ENCODE measurements at regions not wholly inside any gene's neighbourhood (a gene's known extent, or its start where the extent isn't known, plus 50 kb on each side); places are given as distances from the start of the nearest gene placed in this dataset.

GRCh38 chr11:82474876-82475275 lies 258.8 kb downstream of the FAM181B start:
- TF ChIP-seq, protein P1, sequence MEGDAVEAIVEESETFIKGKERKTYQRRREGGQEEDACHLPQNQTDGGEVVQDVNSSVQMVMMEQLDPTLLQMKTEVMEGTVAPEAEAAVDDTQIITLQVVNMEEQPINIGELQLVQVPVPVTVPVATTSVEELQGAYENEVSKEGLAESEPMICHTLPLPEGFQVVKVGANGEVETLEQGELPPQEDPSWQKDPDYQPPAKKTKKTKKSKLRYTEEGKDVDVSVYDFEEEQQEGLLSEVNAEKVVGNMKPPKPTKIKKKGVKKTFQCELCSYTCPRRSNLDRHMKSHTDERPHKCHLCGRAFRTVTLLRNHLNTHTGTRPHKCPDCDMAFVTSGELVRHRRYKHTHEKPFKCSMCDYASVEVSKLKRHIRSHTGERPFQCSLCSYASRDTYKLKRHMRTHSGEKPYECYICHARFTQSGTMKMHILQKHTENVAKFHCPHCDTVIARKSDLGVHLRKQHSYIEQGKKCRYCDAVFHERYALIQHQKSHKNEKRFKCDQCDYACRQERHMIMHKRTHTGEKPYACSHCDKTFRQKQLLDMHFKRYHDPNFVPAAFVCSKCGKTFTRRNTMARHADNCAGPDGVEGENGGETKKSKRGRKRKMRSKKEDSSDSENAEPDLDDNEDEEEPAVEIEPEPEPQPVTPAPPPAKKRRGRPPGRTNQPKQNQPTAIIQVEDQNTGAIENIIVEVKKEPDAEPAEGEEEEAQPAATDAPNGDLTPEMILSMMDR (IDR thresholded peaks at IDR 0.05; ENCODE audit: unreplicated experiment), result no peak
- CTCF ChIA-PET, result no interaction called here
- DNase-seq (ENCODE audit: unreplicated experiment), result no peak
- no TSS peak for BruUV-seq (replicated peaks)
- intact Hi-C loops (cut with micrococcal nuclease), result no loop called here
- H3K27ac Mint-ChIP-seq (ENCODE audit: low read depth, unreplicated experiment), result no peak overlapping the region
- POLR2A ChIA-PET, result no interaction called here
- no peak overlapping the region for H3K4me3 Mint-ChIP-seq (ENCODE audit: unreplicated experiment)
- H3K27me3 Mint-ChIP-seq (ENCODE audit: insufficient read depth, unreplicated experiment), result peaks cover 52% of the 10 kb centered on the region
- H3K4me1 Mint-ChIP-seq (ENCODE audit: insufficient read depth, unreplicated experiment), result no peaks in the 10 kb centered on the region
- H3K9me3 Mint-ChIP-seq (ENCODE audit: unreplicated experiment), result no peaks in the 10 kb centered on the region
- H3K36me3 Mint-ChIP-seq (ENCODE audit: insufficient read depth, unreplicated experiment), result no peaks in the 10 kb centered on the region

GRCh38 chr11:82465481-82465880 lies 268.2 kb downstream of the FAM181B start:
- Mint-ChIP-seq H3K4me1 (ENCODE audit: insufficient read depth, unreplicated experiment) (no peaks in the 10 kb centered on the region), H3K27ac (ENCODE audit: low read depth, unreplicated experiment) (no peak overlapping the region), H3K36me3 (ENCODE audit: insufficient read depth, unreplicated experiment) (no peaks in the 10 kb centered on the region), H3K27me3 (ENCODE audit: insufficient read depth, unreplicated experiment) (peaks cover 62% of the 10 kb centered on the region), H3K9me3 (ENCODE audit: unreplicated experiment) (no peaks in the 10 kb centered on the region), H3K4me3 (ENCODE audit: unreplicated experiment) (no peak overlapping the region)
- TF ChIP-seq, protein P1 (IDR thresholded peaks at IDR 0.05; ENCODE audit: unreplicated experiment), result no peak
- BruUV-seq (replicated peaks), result no TSS peak
- no peak for DNase-seq (ENCODE audit: unreplicated experiment)
- POLR2A ChIA-PET, result no interaction called here
- CTCF ChIA-PET, result no interaction called here
- intact Hi-C loops (cut with micrococcal nuclease), result no loop called here

DNA sequence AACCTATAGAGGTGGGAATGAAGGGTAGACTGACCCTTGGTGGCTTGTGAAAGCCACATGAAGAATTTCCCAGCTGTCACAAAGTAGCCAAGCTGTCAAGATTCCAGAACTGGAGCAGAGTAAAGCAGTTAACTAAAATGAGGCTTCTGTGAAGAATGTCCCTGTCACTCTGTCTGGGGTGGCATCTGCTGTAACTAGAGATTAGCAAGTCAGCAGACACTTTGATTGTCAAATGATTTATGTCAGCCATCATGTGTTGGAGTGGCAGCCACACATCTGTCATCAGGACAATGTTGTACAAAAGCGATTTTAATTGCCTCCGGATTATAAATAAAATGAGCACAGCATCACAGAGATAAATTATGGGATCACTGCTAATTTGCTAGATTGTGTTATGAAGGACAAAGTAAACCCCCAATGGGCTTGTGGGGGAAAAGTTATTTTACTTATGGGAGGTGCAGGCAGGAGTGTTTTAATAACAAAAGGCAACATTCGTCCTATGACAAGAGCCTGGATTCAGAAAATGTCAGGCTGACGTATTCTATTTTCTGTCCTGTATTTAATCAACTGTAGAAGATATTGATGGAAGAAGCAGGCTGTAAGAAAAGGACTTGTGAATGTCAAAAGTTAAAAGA lies 270.9 kb downstream of the FAM181B start:
- TF ChIP-seq, protein P1 (IDR thresholded peaks at IDR 0.05; ENCODE audit: unreplicated experiment), result no peak
- no peak for DNase-seq (ENCODE audit: unreplicated experiment)
- ChIA-PET POLR2A (no interaction called here), CTCF (interaction anchor here (1.0 kb wide), 1 partner anchor 424 kb away, joined by 6 read pairs; no protein-coding TSS in a partner anchor)
- peaks cover 54% of the 10 kb centered on the region for H3K27me3 Mint-ChIP-seq (ENCODE audit: insufficient read depth, unreplicated experiment)
- intact Hi-C loops (cut with micrococcal nuclease), result no loop called here
- H3K27ac Mint-ChIP-seq (ENCODE audit: low read depth, unreplicated experiment), result no peak overlapping the region
- no TSS peak for BruUV-seq (replicated peaks)
- H3K36me3 Mint-ChIP-seq (ENCODE audit: insufficient read depth, unreplicated experiment), result no peaks in the 10 kb centered on the region
- H3K4me3 Mint-ChIP-seq (ENCODE audit: unreplicated experiment), result no peak overlapping the region
- H3K4me1 Mint-ChIP-seq (ENCODE audit: insufficient read depth, unreplicated experiment), result no peaks in the 10 kb centered on the region
- no peaks in the 10 kb centered on the region for H3K9me3 Mint-ChIP-seq (ENCODE audit: unreplicated experiment)

DNA sequence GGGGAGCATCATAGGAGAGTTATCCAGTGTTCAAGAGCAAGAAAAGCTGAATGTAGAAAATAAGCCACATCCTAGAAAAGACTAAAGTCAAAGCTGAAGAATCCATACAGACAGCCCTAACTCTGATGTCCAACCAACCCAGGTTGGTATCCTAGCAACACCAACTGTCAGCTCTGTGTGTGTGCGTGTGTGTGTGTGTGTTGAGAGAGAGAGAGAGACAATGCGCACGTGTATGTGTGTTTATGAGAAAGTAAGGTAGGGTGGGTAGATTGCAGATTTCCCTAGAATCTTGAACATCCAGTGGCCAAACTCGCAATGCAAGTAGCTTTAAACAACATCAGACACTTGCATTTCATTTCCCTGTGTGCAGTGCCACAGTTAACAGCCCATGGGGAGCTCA lies 274.9 kb downstream of the FAM181B start:
- Mint-ChIP-seq H3K9me3 (ENCODE audit: unreplicated experiment) (no peaks in the 10 kb centered on the region), H3K27me3 (ENCODE audit: insufficient read depth, unreplicated experiment) (peaks cover 53% of the 10 kb centered on the region), H3K4me3 (ENCODE audit: unreplicated experiment) (no peak overlapping the region), H3K36me3 (ENCODE audit: insufficient read depth, unreplicated experiment) (no peaks in the 10 kb centered on the region), H3K4me1 (ENCODE audit: insufficient read depth, unreplicated experiment) (no peaks in the 10 kb centered on the region), H3K27ac (ENCODE audit: low read depth, unreplicated experiment) (no peak overlapping the region)
- BruUV-seq (replicated peaks), result no TSS peak
- POLR2A ChIA-PET, result no interaction called here
- intact Hi-C loops (cut with micrococcal nuclease), result no loop called here
- TF ChIP-seq, protein P1 (IDR thresholded peaks at IDR 0.05; ENCODE audit: unreplicated experiment), result no peak
- CTCF ChIA-PET, result no interaction called here
- DNase-seq (ENCODE audit: unreplicated experiment), result no peak

Data from MCF 10A (cell line).